ENCODE measurements at regions not wholly inside any gene's neighbourhood (a gene's known extent, or its start where the extent isn't known, plus 50 kb on each side); places are given as distances from the start of the nearest gene placed in this dataset.

- H4K20me1 ChIP-seq (ENCODE audit: insufficient read depth, low read length), result no peaks in the 10 kb centered on the region
- no peaks in the 10 kb centered on the region for H3K4me1 ChIP-seq (ENCODE audit: insufficient read depth, low read length, poor library complexity, severe bottlenecking)
- POLR2A ChIA-PET, result no interaction called here
- DNase-seq (ENCODE audit: low spot score), result no peak
- intact Hi-C loops (cut with micrococcal nuclease; ENCODE audit: unreplicated experiment), result loop anchor here (10.0 kb wide), 1 partner anchor 909 kb away; no protein-coding TSS in a partner anchor
- H3K4me2 ChIP-seq (ENCODE audit: low read length), result no peak overlapping the region
- no peak overlapping the region for H2AFZ ChIP-seq (ENCODE audit: low read length)
- no peak overlapping the region for H3K27ac ChIP-seq (ENCODE audit: low read depth, low read length, poor library complexity, severe bottlenecking)
- CTCF ChIA-PET (ENCODE audit: unreplicated experiment), result no interaction called here
- H3K79me2 ChIP-seq (ENCODE audit: insufficient read depth, low read depth, low read length), result no peaks in the 10 kb centered on the region
- no peaks in the 10 kb centered on the region; the same call in 1 of the 2 replicates for H3K9me2 ChIP-seq (ENCODE audit: insufficient read depth, low read length)
- H3K9me3 ChIP-seq (ENCODE audit: low read length), result no peaks in the 10 kb centered on the region
- TF ChIP-seq EZH2phosphoT487 (IDR thresholded peaks at IDR 0.05; ENCODE audit: borderline replicate concordance, low read depth, low read length), result no peak
- TF ChIP-seq, protein P1, sequence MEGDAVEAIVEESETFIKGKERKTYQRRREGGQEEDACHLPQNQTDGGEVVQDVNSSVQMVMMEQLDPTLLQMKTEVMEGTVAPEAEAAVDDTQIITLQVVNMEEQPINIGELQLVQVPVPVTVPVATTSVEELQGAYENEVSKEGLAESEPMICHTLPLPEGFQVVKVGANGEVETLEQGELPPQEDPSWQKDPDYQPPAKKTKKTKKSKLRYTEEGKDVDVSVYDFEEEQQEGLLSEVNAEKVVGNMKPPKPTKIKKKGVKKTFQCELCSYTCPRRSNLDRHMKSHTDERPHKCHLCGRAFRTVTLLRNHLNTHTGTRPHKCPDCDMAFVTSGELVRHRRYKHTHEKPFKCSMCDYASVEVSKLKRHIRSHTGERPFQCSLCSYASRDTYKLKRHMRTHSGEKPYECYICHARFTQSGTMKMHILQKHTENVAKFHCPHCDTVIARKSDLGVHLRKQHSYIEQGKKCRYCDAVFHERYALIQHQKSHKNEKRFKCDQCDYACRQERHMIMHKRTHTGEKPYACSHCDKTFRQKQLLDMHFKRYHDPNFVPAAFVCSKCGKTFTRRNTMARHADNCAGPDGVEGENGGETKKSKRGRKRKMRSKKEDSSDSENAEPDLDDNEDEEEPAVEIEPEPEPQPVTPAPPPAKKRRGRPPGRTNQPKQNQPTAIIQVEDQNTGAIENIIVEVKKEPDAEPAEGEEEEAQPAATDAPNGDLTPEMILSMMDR (conservative IDR thresholded peaks at IDR 0.05; ENCODE audit: low read length), result no peak
- no TSS peak for BruUV-seq (replicated peaks)
- no peaks in the 10 kb centered on the region for H3K36me3 ChIP-seq (ENCODE audit: insufficient read depth, low read length)
- no peak overlapping the region for H3K4me3 ChIP-seq (ENCODE audit: low read depth, low read length, poor library complexity, severe bottlenecking)
Measured at GRCh38 chr6:153944201-153944600, 94.8 kb upstream of the OPRM1 start.

- POLR2A ChIA-PET, result no interaction called here
- no peak for DNase-seq (ENCODE audit: low spot score)
- no peak overlapping the region for H3K4me2 ChIP-seq (ENCODE audit: low read length)
- BruUV-seq (replicated peaks), result no TSS peak
- TF ChIP-seq EZH2phosphoT487 (IDR thresholded peaks at IDR 0.05; ENCODE audit: borderline replicate concordance, low read depth, low read length), result no peak
- TF ChIP-seq, protein P1 (conservative IDR thresholded peaks at IDR 0.05; ENCODE audit: low read length), result no peak
- no peaks in the 10 kb centered on the region for H3K79me2 ChIP-seq (ENCODE audit: insufficient read depth, low read depth, low read length)
- no peak overlapping the region for H3K4me3 ChIP-seq (ENCODE audit: low read depth, low read length, poor library complexity, severe bottlenecking)
- no peaks in the 10 kb centered on the region; the same call in 1 of the 2 replicates for H3K9me2 ChIP-seq (ENCODE audit: insufficient read depth, low read length)
- CTCF ChIA-PET (ENCODE audit: unreplicated experiment), result no interaction called here
- no peaks in the 10 kb centered on the region for H3K36me3 ChIP-seq (ENCODE audit: insufficient read depth, low read length)
- no peak overlapping the region for H3K27ac ChIP-seq (ENCODE audit: low read depth, low read length, poor library complexity, severe bottlenecking)
- no peak overlapping the region for H2AFZ ChIP-seq (ENCODE audit: low read length)
- intact Hi-C loops (cut with micrococcal nuclease; ENCODE audit: unreplicated experiment), result loop anchor here (10.0 kb wide), 1 partner anchor 908 kb away; no protein-coding TSS in a partner anchor
- no peaks in the 10 kb centered on the region for H3K4me1 ChIP-seq (ENCODE audit: insufficient read depth, low read length, poor library complexity, severe bottlenecking)
- no peaks in the 10 kb centered on the region for H3K9me3 ChIP-seq (ENCODE audit: low read length)
- no peaks in the 10 kb centered on the region for H4K20me1 ChIP-seq (ENCODE audit: insufficient read depth, low read length)
Measured at GRCh38 chr6:153942361-153942760, 96.7 kb upstream of the OPRM1 start.

DNA sequence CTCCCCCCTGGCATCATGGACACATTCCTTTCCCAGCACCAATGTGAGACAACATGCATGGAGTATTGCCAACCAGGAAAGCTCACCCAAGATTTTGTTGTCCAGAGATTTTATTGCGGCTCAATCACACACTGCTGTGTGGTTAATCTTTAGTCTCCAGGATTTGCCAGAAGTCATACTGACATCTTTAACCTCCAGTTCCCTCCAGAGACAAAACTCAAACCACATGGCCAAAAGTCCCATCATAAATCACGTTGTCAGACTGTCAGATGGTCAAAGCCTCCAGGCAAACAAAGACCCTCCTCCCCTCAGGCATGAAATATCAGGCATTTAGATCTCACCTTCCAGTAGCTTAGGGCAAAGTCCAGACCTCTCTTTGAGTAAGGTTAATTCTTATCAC, 97.3 kb upstream of the OPRM1 start:
- Histone ChIP-seq H3K9me3 (ENCODE audit: low read length) (no peaks in the 10 kb centered on the region), H4K20me1 (ENCODE audit: insufficient read depth, low read length) (no peaks in the 10 kb centered on the region), H3K9me2 (ENCODE audit: insufficient read depth, low read length) (no peaks in the 10 kb centered on the region; the same call in 1 of the 2 replicates), H2AFZ (ENCODE audit: low read length) (no peak overlapping the region), H3K79me2 (ENCODE audit: insufficient read depth, low read depth, low read length) (no peaks in the 10 kb centered on the region), H3K4me1 (ENCODE audit: insufficient read depth, low read length, poor library complexity, severe bottlenecking) (no peaks in the 10 kb centered on the region), H3K27ac (ENCODE audit: low read depth, low read length, poor library complexity, severe bottlenecking) (no peak overlapping the region), H3K4me3 (ENCODE audit: low read depth, low read length, poor library complexity, severe bottlenecking) (no peak overlapping the region), H3K4me2 (ENCODE audit: low read length) (no peak overlapping the region), H3K36me3 (ENCODE audit: insufficient read depth, low read length) (no peaks in the 10 kb centered on the region)
- ChIA-PET POLR2A (interaction anchor here (1.1 kb wide), 1 partner anchor 10 kb away, joined by 3 read pairs; no protein-coding TSS in a partner anchor), CTCF (ENCODE audit: unreplicated experiment) (no interaction called here)
- no peak for TF ChIP-seq EZH2phosphoT487 (IDR thresholded peaks at IDR 0.05; ENCODE audit: borderline replicate concordance, low read depth, low read length)
- TF ChIP-seq, protein P1 (conservative IDR thresholded peaks at IDR 0.05; ENCODE audit: low read length), result no peak
- no peak for DNase-seq (ENCODE audit: low spot score)
- intact Hi-C loops (cut with micrococcal nuclease; ENCODE audit: unreplicated experiment), result loop anchor here (10.0 kb wide), 1 partner anchor 907 kb away; no protein-coding TSS in a partner anchor
- BruUV-seq (replicated peaks), result no TSS peak
